NCI-H446 treated with DMSO at 0.1 percent for 48 hours (cell line): ENCODE measurements at regions not wholly inside any gene's neighbourhood (a gene's known extent, or its start where the extent isn't known, plus 50 kb on each side); places are given as distances from the start of the nearest gene placed in this dataset.

Experiments used
- DNase-seq: peaks from one replicate; lab custom pipeline; 2025; lab: John Stamatoyannopoulos, UW

GRCh38 chr5:133686566-133686965, 74.2 kb upstream of the FSTL4 start:
- no peak for DNase-seq

- no peak for DNase-seq
Measured at GRCh38 chr5:133685402-133686018, 73.2 kb upstream of the FSTL4 start.

GRCh38 chr5:133683646-133684596, 71.6 kb upstream of the FSTL4 start:
- DNase-seq: no peak

- DNase-seq: no peak
Measured at GRCh38 chr5:133682451-133682850, 70.1 kb upstream of the FSTL4 start.

- DNase-seq: no peak
Measured at GRCh38 chr5:133681896-133682295, 69.6 kb upstream of the FSTL4 start.

GRCh38 chr5:133680830-133681565, 68.7 kb upstream of the FSTL4 start:
- DNase-seq: no peak

GRCh38 chr5:133679534-133679933, 67.2 kb upstream of the FSTL4 start:
- no peak for DNase-seq

GRCh38 chr5:133675376-133676154, 63.2 kb upstream of the FSTL4 start:
- no peak for DNase-seq

GRCh38 chr5:133670336-133670735, 58.0 kb upstream of the FSTL4 start:
- DNase-seq: no peak

GRCh38 chr5:133669472-133669871, 57.1 kb upstream of the FSTL4 start:
- DNase-seq: no peak

GRCh38 chr5:133668458-133668857, 56.1 kb upstream of the FSTL4 start:
- no peak for DNase-seq

GRCh38 chr5:133667217-133667616, 54.9 kb upstream of the FSTL4 start:
- no peak for DNase-seq

GRCh38 chr5:133665571-133665970, 53.2 kb upstream of the FSTL4 start:
- no peak for DNase-seq

GRCh38 chr5:133664422-133664821, 52.1 kb upstream of the FSTL4 start:
- no peak for DNase-seq

GRCh38 chr5:133663397-133664054, 51.2 kb upstream of the FSTL4 start:
- no peak for DNase-seq

GRCh38 chr5:133662578-133662977, 50.2 kb upstream of the FSTL4 start:
- no peak for DNase-seq
